Activated naive CD4-positive, alpha-beta T cell (primary cell): ENCODE measurements at regions not wholly inside any gene's neighbourhood (a gene's known extent, or its start where the extent isn't known, plus 50 kb on each side); places are given as distances from the start of the nearest gene placed in this dataset.
"Not testable (repeated sequence)": the region's sequence is repeated elsewhere in the genome, so short reads cannot be mapped to it uniquely, and the experiment has no call there.

Experiments used
- DNase-seq, 4 experiments: peaks; one replicate each; lab custom pipeline; 2025; lab: John Stamatoyannopoulos, UW

GRCh38 chr5:57069115-57069835 lies 104.6 kb upstream of the GPBP1 start:
- no peak for DNase-seq

- no peak for DNase-seq
Observed at GRCh38 chr5:57072218-57072892, 101.5 kb upstream of the GPBP1 start.

- DNase-seq = no peak
Observed at GRCh38 chr5:57082441-57083067, 91.3 kb upstream of the GPBP1 start.

GRCh38 chr5:57085306-57086081 lies 88.4 kb upstream of the GPBP1 start:
- no peak for DNase-seq

DNA sequence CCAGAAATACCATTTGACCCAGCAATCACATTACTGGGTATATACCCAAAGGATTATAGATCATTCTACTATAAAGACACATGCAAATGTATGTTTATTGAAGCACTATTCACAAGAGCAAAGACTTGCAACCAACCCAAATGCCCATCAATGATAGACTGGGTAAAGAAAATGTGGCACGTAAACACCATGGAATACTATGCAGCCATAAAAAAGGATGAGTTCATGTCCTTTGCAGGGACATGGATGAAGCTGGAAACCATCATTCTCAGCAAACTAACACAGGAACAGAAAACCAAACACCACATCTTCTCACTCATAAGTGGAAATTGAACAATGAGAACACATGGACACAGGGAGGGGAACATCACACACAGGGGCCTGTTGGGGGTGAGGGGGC lies 85.9 kb upstream of the GPBP1 start:
- DNase-seq = not testable (repeated sequence)

DNA sequence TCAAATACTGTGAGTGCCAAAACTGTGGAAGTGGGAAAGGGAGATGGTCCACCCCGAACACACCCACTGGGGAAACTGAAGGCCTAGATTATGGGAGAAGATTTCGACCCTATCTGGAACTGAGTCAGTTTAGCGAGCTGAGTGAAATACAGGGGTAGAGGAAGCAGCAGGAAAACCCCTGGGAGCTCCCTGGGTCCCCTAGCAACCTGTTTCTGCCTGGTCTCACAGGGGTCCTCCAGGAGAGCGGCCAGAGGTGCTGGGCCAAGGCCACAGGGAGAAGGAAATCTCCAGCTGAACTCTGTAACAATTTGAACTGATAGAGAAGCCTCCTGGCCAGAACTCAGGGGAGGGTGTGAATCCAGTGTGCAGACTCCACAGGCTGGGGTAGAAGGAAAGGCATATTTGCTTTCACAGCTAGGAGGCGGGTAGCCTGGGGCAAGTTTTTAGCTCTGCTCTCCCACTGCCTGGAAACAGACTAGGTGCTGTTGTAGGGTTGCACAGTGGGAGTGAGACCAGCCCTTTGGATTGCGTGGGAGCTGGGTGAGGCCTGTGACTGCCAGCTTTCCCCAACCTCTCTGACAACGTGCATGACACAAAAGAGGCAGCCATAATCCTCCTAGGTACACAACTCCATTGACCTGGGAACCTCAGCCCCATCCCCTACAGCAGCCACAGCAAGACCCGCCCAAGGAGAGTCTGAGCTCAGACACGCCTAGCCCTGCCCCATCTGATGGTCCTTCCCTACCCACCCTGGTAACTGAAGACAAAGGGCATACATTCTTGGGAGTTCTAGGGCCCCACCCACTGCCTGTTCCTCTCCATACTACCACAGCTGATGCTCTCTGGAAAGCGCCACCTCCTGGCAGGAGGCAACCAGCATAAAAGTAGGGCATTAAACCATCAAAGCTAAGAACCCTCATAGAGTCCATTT lies 78.8 kb upstream of the GPBP1 start:
- DNase-seq = no peak

- DNase-seq = no peak
Observed at GRCh38 chr5:57097526-57097925, 76.3 kb upstream of the GPBP1 start.

- DNase-seq = no peak
Observed at GRCh38 chr5:57102189-57102904, 71.5 kb upstream of the GPBP1 start.

- DNase-seq = no peak
Observed at GRCh38 chr5:57102905-57103255, 71.0 kb upstream of the GPBP1 start.

DNA sequence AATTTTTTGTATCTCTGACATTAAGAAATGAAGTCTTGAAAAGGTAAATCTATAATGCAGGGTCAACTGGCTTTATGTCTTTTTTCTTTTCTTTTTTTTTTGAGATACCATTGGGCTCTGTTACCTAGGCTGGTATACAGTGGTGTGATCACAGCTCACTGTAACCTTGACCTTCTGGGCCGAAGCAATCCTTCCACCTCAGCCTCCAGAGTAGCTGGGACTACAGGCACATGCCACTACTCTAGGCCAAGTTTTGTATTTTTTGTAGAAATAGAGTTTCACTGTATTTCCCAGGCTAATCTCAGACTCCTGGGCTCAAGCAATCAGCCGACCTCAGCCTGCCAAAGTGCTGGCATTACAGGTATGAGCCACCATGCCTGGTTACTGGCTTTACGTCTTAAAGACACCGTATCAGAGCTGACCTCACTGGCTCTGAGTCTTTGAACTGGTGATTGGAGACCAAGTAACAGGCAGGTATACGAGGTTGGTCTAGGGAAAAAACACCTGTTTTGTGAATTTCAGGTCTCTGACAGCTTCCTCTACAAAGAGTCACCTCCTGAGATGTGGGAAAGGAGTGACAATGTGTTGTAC lies 70.4 kb upstream of the GPBP1 start:
- no peak for DNase-seq

DNA sequence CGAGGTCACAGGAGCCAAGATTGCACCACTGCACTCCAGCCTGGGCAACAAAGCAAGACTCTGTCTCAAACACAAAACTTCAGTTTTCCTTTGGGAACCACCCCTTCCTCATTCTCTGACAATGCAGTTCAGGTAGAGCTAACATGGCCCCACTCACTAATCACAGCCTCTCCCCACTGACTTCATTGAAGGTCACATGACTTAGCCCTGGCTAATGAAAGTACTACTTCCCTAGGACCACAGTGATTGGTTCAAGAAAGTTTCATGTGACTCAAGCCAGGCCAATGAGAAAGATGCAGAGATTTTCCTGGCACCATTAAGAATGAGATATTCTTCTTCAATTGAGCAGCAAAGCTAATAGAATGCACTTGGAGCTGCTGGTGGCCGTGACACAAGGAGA lies 67.2 kb upstream of the GPBP1 start:
- DNase-seq = no peak

- no peak for DNase-seq
Observed at GRCh38 chr5:57111993-57112392, 61.9 kb upstream of the GPBP1 start.

DNA sequence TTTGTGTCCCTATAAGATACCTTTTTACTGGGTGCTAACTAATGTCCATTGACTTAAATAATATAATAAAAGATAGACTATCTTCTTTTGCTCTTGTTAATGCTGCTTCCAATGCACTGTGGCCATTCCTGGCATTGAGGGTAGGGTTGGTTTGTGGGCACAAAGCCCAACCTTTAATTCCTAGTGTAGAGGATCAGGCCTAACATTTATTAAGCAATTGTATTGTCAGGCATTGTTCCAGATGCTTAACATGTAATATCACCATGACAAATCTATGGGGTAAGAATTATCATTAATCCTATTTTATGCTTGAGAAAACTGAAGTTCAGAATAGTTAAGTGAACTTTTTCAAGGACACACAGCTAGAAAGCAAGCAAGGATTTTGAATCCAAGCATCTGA lies 60.4 kb upstream of the GPBP1 start:
- no peak for DNase-seq

- DNase-seq = peak in 2 of 4 experiments; percentile 6 to 25
Observed at GRCh38 chr5:57117596-57117995, 56.3 kb upstream of the GPBP1 start.

GRCh38 chr5:57119031-57119430 lies 54.8 kb upstream of the GPBP1 start:
- no peak for DNase-seq

GRCh38 chr5:57124014-57124413 lies 49.8 kb upstream of the GPBP1 start:
- no peak for DNase-seq
